ENCODE measurements at regions not wholly inside any gene's neighbourhood (a gene's known extent, or its start where the extent isn't known, plus 50 kb on each side); places are given as distances from the start of the nearest gene placed in this dataset.
A peak's percentile ranks its signal among the peaks of the same experiment; 100 is the strongest.

DNA sequence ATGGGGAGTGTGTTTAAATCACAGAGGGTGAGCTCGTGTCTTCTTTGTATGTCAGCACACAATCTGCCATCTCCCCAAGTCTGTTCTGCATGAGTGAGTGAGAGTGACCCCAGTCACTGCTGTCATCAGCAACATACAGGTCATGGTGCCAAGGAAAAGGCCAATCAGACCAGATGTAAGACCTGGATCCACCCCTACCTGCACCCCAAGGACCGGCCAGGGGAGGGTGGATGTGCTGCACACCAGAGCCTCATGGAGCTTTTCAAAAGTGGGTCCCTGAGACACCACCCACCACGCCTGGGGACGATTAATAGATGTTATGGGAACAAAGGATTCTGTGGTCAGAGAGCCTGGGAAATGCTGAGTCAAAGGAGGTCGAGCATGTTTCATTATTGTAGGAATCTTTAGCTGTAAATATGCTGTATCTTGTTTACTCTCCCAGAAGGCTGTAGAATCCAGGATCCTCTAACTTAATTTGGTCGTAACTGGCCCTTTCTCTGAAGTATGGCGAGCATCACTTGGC lies 420.5 kb downstream of the RPS24 start:
- Histone ChIP-seq H4K20me1 (ENCODE audit: control insufficient read depth, extremely low read depth, insufficient read depth, low read length) (no peaks in the 10 kb centered on the region), H3K27me3 (ENCODE audit: control insufficient read depth, insufficient read depth, low read length) (peaks cover 2% of the 10 kb centered on the region), H3K79me2 (ENCODE audit: control insufficient read depth, insufficient read depth, low read length) (no peaks in the 10 kb centered on the region), H3K27ac (ENCODE audit: insufficient read depth, low read length) (no peak overlapping the region), H3K4me3 (replicated peaks in 1 of 4; ENCODE audit: control extremely low read depth in 1 of 4, insufficient read depth in 1 of 4, low read depth in 3 of 4, low read length in 4 of 4) (no peak overlapping the region), H3K4me2 (ENCODE audit: extremely low read depth, insufficient read depth, low read length) (no peak overlapping the region), H3K9me3 (ENCODE audit: control insufficient read depth, insufficient read depth, low read depth, low read length) (no peaks in the 10 kb centered on the region), H3K4me1 (ENCODE audit: control insufficient read depth, extremely low read depth, insufficient read depth, low read length) (peaks cover 7% of the 10 kb centered on the region), H2AFZ (ENCODE audit: low read length) (no peak overlapping the region), H3K9ac (ENCODE audit: insufficient read depth, low read length) (no peak overlapping the region), H3K36me3 (ENCODE audit: control insufficient read depth, insufficient read depth, low read length) (no peaks in the 10 kb centered on the region)
- DNase-seq (ENCODE audit: low read depth in 2 of 2) = peak in 1 of 2 donors; percentile 45
- TF ChIP-seq EZH2 (IDR thresholded peaks at IDR 0.05; ENCODE audit: low read length, missing control alignments) (no peak), CTCF (conservative IDR thresholded peaks at IDR 0.05 in 1 of 2, IDR thresholded peaks at IDR 0.05 in 1 of 2; ENCODE audit: low read depth in 1 of 2, low read length in 2 of 2) (no peak)

DNA sequence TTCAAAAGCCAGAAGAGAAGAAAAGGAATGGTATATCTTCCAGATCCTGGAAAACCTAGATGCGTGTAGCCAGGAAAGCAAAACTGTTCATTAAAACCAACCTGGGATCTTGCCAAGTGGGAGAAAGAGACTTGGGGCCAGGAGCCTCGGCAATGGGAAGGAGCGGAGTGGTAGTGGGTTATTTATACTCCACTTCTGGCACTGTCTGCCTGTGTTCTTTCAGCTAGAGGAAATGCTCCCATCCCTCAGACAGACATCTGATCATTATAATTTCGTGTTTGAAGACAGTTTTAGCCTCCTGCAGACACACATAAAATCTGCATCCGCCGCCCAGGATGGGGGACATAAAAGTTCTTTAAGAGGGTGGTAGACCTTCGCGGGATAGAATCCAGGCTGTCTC lies 421.6 kb downstream of the RPS24 start:
- Histone ChIP-seq H3K4me1 (ENCODE audit: control insufficient read depth, extremely low read depth, insufficient read depth, low read length) (peaks cover 9% of the 10 kb centered on the region), H2AFZ (ENCODE audit: low read length) (no peak overlapping the region), H3K27ac (ENCODE audit: insufficient read depth, low read length) (no peak overlapping the region), H3K27me3 (ENCODE audit: control insufficient read depth, insufficient read depth, low read length) (peaks cover 2% of the 10 kb centered on the region), H3K36me3 (ENCODE audit: control insufficient read depth, insufficient read depth, low read length) (no peaks in the 10 kb centered on the region), H3K4me2 (ENCODE audit: extremely low read depth, insufficient read depth, low read length) (no peak overlapping the region), H3K9me3 (ENCODE audit: control insufficient read depth, insufficient read depth, low read depth, low read length) (no peaks in the 10 kb centered on the region), H4K20me1 (ENCODE audit: control insufficient read depth, extremely low read depth, insufficient read depth, low read length) (no peaks in the 10 kb centered on the region), H3K4me3 (replicated peaks in 1 of 4; ENCODE audit: control extremely low read depth in 1 of 4, insufficient read depth in 1 of 4, low read depth in 3 of 4, low read length in 4 of 4) (no peak overlapping the region), H3K9ac (ENCODE audit: insufficient read depth, low read length) (no peak overlapping the region), H3K79me2 (ENCODE audit: control insufficient read depth, insufficient read depth, low read length) (no peaks in the 10 kb centered on the region)
- no peak for DNase-seq (ENCODE audit: low read depth in 2 of 2)
- TF ChIP-seq EZH2 (IDR thresholded peaks at IDR 0.05; ENCODE audit: low read length, missing control alignments) (no peak), CTCF (conservative IDR thresholded peaks at IDR 0.05 in 1 of 2, IDR thresholded peaks at IDR 0.05 in 1 of 2; ENCODE audit: low read depth in 1 of 2, low read length in 2 of 2) (no peak)

DNA sequence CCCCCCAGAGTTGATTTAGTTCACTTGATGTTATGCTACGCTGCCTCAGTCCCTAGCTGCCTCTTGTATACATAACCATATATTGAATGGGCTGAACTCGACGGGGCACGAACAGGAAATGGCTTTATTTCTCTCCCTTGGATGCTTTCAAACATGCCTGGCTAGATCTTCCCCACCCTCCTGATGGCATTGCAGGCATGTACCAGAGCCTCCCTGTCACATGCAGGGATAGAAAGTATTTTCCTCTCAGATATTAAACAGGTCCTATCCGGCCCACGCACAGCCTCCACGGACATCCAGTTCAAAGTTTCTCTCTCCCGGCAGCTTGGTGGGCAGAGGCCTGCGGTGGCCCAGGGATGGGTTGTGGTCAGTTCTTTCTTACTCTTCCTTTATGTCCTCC lies 422.1 kb downstream of the RPS24 start:
- Histone ChIP-seq H3K9ac (ENCODE audit: insufficient read depth, low read length) (no peak overlapping the region), H3K27ac (ENCODE audit: insufficient read depth, low read length) (no peak overlapping the region), H3K4me3 (replicated peaks in 1 of 4; ENCODE audit: control extremely low read depth in 1 of 4, insufficient read depth in 1 of 4, low read depth in 3 of 4, low read length in 4 of 4) (no peak overlapping the region), H3K27me3 (ENCODE audit: control insufficient read depth, insufficient read depth, low read length) (peaks cover 2% of the 10 kb centered on the region), H3K9me3 (ENCODE audit: control insufficient read depth, insufficient read depth, low read depth, low read length) (no peaks in the 10 kb centered on the region), H3K4me2 (ENCODE audit: extremely low read depth, insufficient read depth, low read length) (no peak overlapping the region), H4K20me1 (ENCODE audit: control insufficient read depth, extremely low read depth, insufficient read depth, low read length) (no peaks in the 10 kb centered on the region), H3K79me2 (ENCODE audit: control insufficient read depth, insufficient read depth, low read length) (no peaks in the 10 kb centered on the region), H2AFZ (ENCODE audit: low read length) (no peak overlapping the region), H3K36me3 (ENCODE audit: control insufficient read depth, insufficient read depth, low read length) (no peaks in the 10 kb centered on the region), H3K4me1 (ENCODE audit: control insufficient read depth, extremely low read depth, insufficient read depth, low read length) (peaks cover 9% of the 10 kb centered on the region)
- no peak for TF ChIP-seq CTCF (conservative IDR thresholded peaks at IDR 0.05 in 1 of 2, IDR thresholded peaks at IDR 0.05 in 1 of 2; ENCODE audit: low read depth in 1 of 2, low read length in 2 of 2)
- TF ChIP-seq EZH2 (IDR thresholded peaks at IDR 0.05; ENCODE audit: low read length, missing control alignments) = no peak
- no peak for DNase-seq (ENCODE audit: low read depth in 2 of 2)
